Parathyroid adenoma (tissue), 2 donors: ENCODE measurements at regions not wholly inside any gene's neighbourhood (a gene's known extent, or its start where the extent isn't known, plus 50 kb on each side); places are given as distances from the start of the nearest gene placed in this dataset.

Source experiments
- H2AFZ ChIP-seq: fragments of 300-600 bp; sonication (generic); one replicate; pipeline ENCODE4 v1.7.0; 2017; ENCODE audit warnings: antibody characterized with exemption, mild to moderate bottlenecking
- H3K27ac ChIP-seq: fragments of 300-600 bp; sonication (generic); one replicate; pipeline ENCODE4 v1.7.0; 2017
- H3K27me3 ChIP-seq: fragments of 300-600 bp; sonication (generic); one replicate; pipeline ENCODE4 v1.7.0; 2017; ENCODE audit warnings: low read length; ENCODE audit not compliant: control insufficient read depth, insufficient read depth
- H3K36me3 ChIP-seq: fragments of 300-600 bp; sonication (generic); one replicate; pipeline ENCODE4 v1.7.0; 2017; ENCODE audit warnings: low read length; ENCODE audit not compliant: control insufficient read depth, insufficient read depth
- H3K4me1 ChIP-seq: fragments of 300-600 bp; sonication (generic); one replicate; pipeline ENCODE4 v1.7.0; 2017; ENCODE audit warnings: control low read depth
- H3K4me2 ChIP-seq: fragments of 300-600 bp; sonication (generic); one replicate; pipeline ENCODE4 v1.7.0; 2017; ENCODE audit warnings: low read length
- H3K4me3 ChIP-seq: fragments of 300-600 bp; sonication (generic); one replicate; pipeline ENCODE4 v1.7.0; 2017; ENCODE audit warnings: low read depth, low read length
- H3K79me2 ChIP-seq: fragments of 300-600 bp; sonication (generic); one replicate; pipeline ENCODE4 v1.7.0; 2017; ENCODE audit warnings: control low read depth
- H3K9ac ChIP-seq: fragments of 300-600 bp; sonication (generic); one replicate; pipeline ENCODE4 v1.7.0; 2017; ENCODE audit warnings: mild to moderate bottlenecking
- H3K9me3 ChIP-seq: fragments of 300-600 bp; sonication (generic); one replicate; pipeline ENCODE4 v1.7.0; 2017; ENCODE audit warnings: low read length; ENCODE audit not compliant: control insufficient read depth
- CTCF ChIP-seq: fragments of 300-600 bp; sonication (generic); IDR thresholded peaks from one replicate; pipeline ENCODE4 v1.7.0; 2017; ENCODE audit warnings: antibody characterized with exemption, mild to moderate bottlenecking
- donor health status: primary hyperparathyroidism.

DNA sequence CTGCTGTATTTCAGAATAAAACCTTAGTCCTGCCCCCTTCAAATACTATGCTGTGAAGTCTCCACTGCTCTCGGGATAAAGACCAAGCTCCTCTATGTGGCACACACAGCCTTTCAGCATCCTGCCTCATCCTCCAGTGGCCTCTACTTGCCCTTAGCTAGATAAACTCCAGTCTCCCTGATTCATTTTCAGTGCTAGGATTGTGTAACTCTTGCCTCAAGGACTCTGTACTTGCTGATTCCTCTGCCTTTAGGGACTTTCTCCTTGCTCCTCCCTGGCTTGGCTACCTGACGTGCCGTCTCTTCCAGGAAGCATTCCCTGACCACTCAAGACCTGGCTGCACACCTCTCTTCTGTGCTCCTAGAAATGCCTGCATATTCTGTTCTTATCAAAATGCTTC lies 416.7 kb downstream of the MTX2 start:
- TF ChIP-seq CTCF, result no peak
- H3K36me3 ChIP-seq, result no peaks in the 10 kb centered on the region
- no peak overlapping the region for H2AFZ ChIP-seq
- H3K9ac ChIP-seq, result no peak overlapping the region
- no peaks in the 10 kb centered on the region for H3K9me3 ChIP-seq
- no peaks in the 10 kb centered on the region for H3K27me3 ChIP-seq
- no peaks in the 10 kb centered on the region for H3K79me2 ChIP-seq
- no peaks in the 10 kb centered on the region for H3K4me1 ChIP-seq
- H3K4me3 ChIP-seq, result no peak overlapping the region
- no peak overlapping the region for H3K27ac ChIP-seq
- no peak overlapping the region for H3K4me2 ChIP-seq

DNA sequence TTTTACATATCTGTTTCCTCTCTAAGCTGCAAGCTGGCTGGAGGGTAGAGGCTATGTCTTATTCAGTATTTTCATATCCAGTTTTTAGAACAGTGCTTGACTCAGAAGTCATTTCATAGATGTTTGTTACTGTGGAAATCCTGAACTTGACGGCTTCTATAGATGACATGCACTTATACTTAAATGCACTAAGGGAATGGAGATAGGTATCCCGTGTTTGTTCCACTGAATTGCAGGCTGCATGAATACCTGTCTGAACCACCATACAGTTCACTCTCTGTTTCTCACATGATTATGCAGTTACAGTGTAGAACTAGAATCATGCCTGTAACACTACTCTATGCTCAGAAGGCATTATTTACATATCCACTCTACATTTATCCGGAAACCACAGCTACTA lies 417.1 kb downstream of the MTX2 start:
- no peaks in the 10 kb centered on the region for H3K4me1 ChIP-seq
- no peaks in the 10 kb centered on the region for H3K27me3 ChIP-seq
- no peak overlapping the region for H2AFZ ChIP-seq
- no peak overlapping the region for H3K9ac ChIP-seq
- H3K4me2 ChIP-seq, result no peak overlapping the region
- no peak overlapping the region for H3K4me3 ChIP-seq
- no peak overlapping the region for H3K27ac ChIP-seq
- H3K9me3 ChIP-seq, result no peaks in the 10 kb centered on the region
- no peaks in the 10 kb centered on the region for H3K79me2 ChIP-seq
- no peaks in the 10 kb centered on the region for H3K36me3 ChIP-seq
- no peak for TF ChIP-seq CTCF

GRCh38 chr2:176687342-176687741 lies 418.1 kb downstream of the MTX2 start:
- H3K4me1 ChIP-seq, result no peaks in the 10 kb centered on the region
- H3K9me3 ChIP-seq, result no peaks in the 10 kb centered on the region
- no peak overlapping the region for H2AFZ ChIP-seq
- H3K27me3 ChIP-seq, result no peaks in the 10 kb centered on the region
- H3K27ac ChIP-seq, result no peak overlapping the region
- H3K9ac ChIP-seq, result no peak overlapping the region
- no peaks in the 10 kb centered on the region for H3K36me3 ChIP-seq
- no peak for TF ChIP-seq CTCF
- no peak overlapping the region for H3K4me2 ChIP-seq
- H3K79me2 ChIP-seq, result no peaks in the 10 kb centered on the region
- no peak overlapping the region for H3K4me3 ChIP-seq

GRCh38 chr2:176687944-176688343 lies 418.7 kb downstream of the MTX2 start:
- Histone ChIP-seq H3K4me2 (no peak overlapping the region), H3K27ac (no peak overlapping the region), H3K4me1 (no peaks in the 10 kb centered on the region), H3K36me3 (no peaks in the 10 kb centered on the region), H3K27me3 (no peaks in the 10 kb centered on the region), H3K4me3 (no peak overlapping the region), H3K9ac (no peak overlapping the region), H3K79me2 (no peaks in the 10 kb centered on the region), H2AFZ (no peak overlapping the region), H3K9me3 (no peaks in the 10 kb centered on the region)
- TF ChIP-seq CTCF, result no peak

DNA sequence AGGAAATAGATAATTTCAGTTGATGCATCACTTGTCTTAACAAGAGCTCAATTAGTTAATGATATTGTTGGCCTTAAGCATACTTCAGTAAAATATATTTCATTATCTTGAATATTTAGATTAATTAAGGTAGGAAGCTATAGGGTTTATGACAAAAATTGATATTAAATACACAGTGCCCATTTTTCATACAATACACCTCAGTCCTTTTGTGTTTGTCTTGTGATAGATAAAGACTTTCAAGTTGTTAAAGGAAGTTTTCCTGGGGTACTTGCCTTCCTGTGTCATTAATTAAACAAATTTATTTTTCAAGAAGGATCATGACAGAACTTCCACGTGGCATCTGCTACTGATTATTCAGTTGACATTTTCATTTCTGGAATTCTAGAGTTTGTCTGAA lies 420.5 kb downstream of the MTX2 start:
- Histone ChIP-seq H3K9me3 (no peaks in the 10 kb centered on the region), H3K4me1 (no peaks in the 10 kb centered on the region)

More for the DNA sequence above, 420.5 kb downstream of the MTX2 start:
- Histone ChIP-seq H3K4me3 (no peak overlapping the region), H2AFZ (no peak overlapping the region), H3K27me3 (no peaks in the 10 kb centered on the region), H3K9ac (no peak overlapping the region), H3K79me2 (no peaks in the 10 kb centered on the region), H3K4me2 (no peak overlapping the region), H3K36me3 (no peaks in the 10 kb centered on the region), H3K27ac (no peak overlapping the region)
- TF ChIP-seq CTCF, result no peak
